ENCODE measurements at regions not wholly inside any gene's neighbourhood (a gene's known extent, or its start where the extent isn't known, plus 50 kb on each side); places are given as distances from the start of the nearest gene placed in this dataset.

GRCh38 chr18:41042866-41043265 is 912.2 kb upstream of the PIK3C3 start:
- no peak for DNase-seq (ENCODE audit: low spot score)
- Histone ChIP-seq H3K27ac (ENCODE audit: low read depth in 1 of 2, low read length in 2 of 2) (no peak overlapping the region), H3K36me3 (ENCODE audit: control insufficient read depth in 4 of 4, insufficient read depth in 3 of 4, low read depth in 1 of 4, low read length in 3 of 4) (no peaks in the 10 kb centered on the region), H3K4me3 (ENCODE audit: low read depth in 1 of 3, low read length in 3 of 3) (no peak overlapping the region), H3K9me3 (ENCODE audit: control insufficient read depth in 4 of 4, low read length in 3 of 4) (no peaks in the 10 kb centered on the region), H3K4me1 (ENCODE audit: control insufficient read depth in 4 of 4, insufficient read depth in 4 of 4, low read length in 3 of 4) (no peaks in the 10 kb centered on the region), H3K9ac (ENCODE audit: low read depth in 1 of 2, low read length in 2 of 2) (no peak overlapping the region), H3K27me3 (ENCODE audit: control insufficient read depth in 4 of 4, insufficient read depth in 4 of 4, low read length in 3 of 4) (no peaks in the 10 kb centered on the region)
- TF ChIP-seq SP1 (IDR thresholded peaks at IDR 0.05), result no peak
- TF ChIP-seq JUND (IDR thresholded peaks at IDR 0.05), result no peak

- DNase-seq (ENCODE audit: low spot score), result no peak
- Histone ChIP-seq H3K9ac (ENCODE audit: low read depth in 1 of 2, low read length in 2 of 2) (no peak overlapping the region), H3K9me3 (ENCODE audit: control insufficient read depth in 4 of 4, low read length in 3 of 4) (no peaks in the 10 kb centered on the region), H3K4me1 (ENCODE audit: control insufficient read depth in 4 of 4, insufficient read depth in 4 of 4, low read length in 3 of 4) (no peaks in the 10 kb centered on the region), H3K4me3 (ENCODE audit: low read depth in 1 of 3, low read length in 3 of 3) (no peak overlapping the region), H3K36me3 (ENCODE audit: control insufficient read depth in 4 of 4, insufficient read depth in 3 of 4, low read depth in 1 of 4, low read length in 3 of 4) (no peaks in the 10 kb centered on the region), H3K27me3 (ENCODE audit: control insufficient read depth in 4 of 4, insufficient read depth in 4 of 4, low read length in 3 of 4) (no peaks in the 10 kb centered on the region), H3K27ac (ENCODE audit: low read depth in 1 of 2, low read length in 2 of 2) (no peak overlapping the region)
- TF ChIP-seq FOXA1 (IDR thresholded peaks at IDR 0.05) (no peak), NR2F2 (IDR thresholded peaks at IDR 0.05) (no peak), RXRA (IDR thresholded peaks at IDR 0.05) (no peak), GABPA (IDR thresholded peaks at IDR 0.05 in 1 of 2, conservative IDR thresholded peaks at IDR 0.05 in 1 of 2) (no peak), JUND (IDR thresholded peaks at IDR 0.05) (no peak), TAF1 (conservative IDR thresholded peaks at IDR 0.05) (no peak), EGR1 (IDR thresholded peaks at IDR 0.05; ENCODE audit: low read depth in 2 of 2) (no peak), CTCF (IDR thresholded peaks at IDR 0.05; ENCODE audit: low read depth, low read length, missing input control) (no peak), ZBTB33 (IDR thresholded peaks at IDR 0.05) (no peak), HNF4A (conservative IDR thresholded peaks at IDR 0.05) (no peak), YY1 (IDR thresholded peaks at IDR 0.05) (no peak), HNF4G (IDR thresholded peaks at IDR 0.05) (no peak), SP1 (IDR thresholded peaks at IDR 0.05) (no peak), FOXA2 (IDR thresholded peaks at IDR 0.05) (no peak)
- TF ChIP-seq, protein P1, sequence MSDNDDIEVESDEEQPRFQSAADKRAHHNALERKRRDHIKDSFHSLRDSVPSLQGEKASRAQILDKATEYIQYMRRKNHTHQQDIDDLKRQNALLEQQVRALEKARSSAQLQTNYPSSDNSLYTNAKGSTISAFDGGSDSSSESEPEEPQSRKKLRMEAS (IDR thresholded peaks at IDR 0.05), result no peak
- WGBS, result 86% methylated on average over 1 of the region's 1 CpG
Observed at GRCh38 chr18:41038071-41038470, 917.0 kb upstream of the PIK3C3 start.

DNA sequence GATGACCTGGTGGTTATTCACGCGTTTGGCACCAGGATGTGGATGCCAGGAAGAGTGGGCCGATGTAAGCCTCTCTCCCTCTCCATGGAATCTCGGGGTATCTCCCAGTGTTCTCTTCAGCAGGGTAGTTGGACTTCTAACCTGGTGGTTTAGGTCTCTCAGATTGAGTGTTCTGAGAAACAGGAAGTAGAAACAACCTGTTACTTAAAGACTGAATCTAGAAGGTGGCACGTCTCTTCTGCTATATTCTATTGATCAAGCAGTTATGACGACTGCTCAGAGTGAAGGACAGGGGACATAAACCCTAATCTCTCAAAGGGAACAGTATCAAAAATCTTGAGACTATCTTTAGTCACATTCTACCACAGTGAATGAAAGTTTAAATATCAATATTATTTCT is 918.7 kb upstream of the PIK3C3 start:
- H3K27me3 ChIP-seq (ENCODE audit: control insufficient read depth in 4 of 4, insufficient read depth in 4 of 4, low read length in 3 of 4), result no peaks in the 10 kb centered on the region
- TF ChIP-seq RXRA (IDR thresholded peaks at IDR 0.05) (no peak), FOXA2 (IDR thresholded peaks at IDR 0.05) (no peak)
- no peaks in the 10 kb centered on the region for H3K4me1 ChIP-seq (ENCODE audit: control insufficient read depth in 4 of 4, insufficient read depth in 4 of 4, low read length in 3 of 4)
- no peak overlapping the region for H3K9ac ChIP-seq (ENCODE audit: low read depth in 1 of 2, low read length in 2 of 2)
- H3K4me3 ChIP-seq (ENCODE audit: low read depth in 1 of 3, low read length in 3 of 3), result no peak overlapping the region
- 89% methylated on average over 6 of the region's 6 CpGs for WGBS
- H3K9me3 ChIP-seq (ENCODE audit: control insufficient read depth in 4 of 4, low read length in 3 of 4), result no peaks in the 10 kb centered on the region
- H3K36me3 ChIP-seq (ENCODE audit: control insufficient read depth in 4 of 4, insufficient read depth in 3 of 4, low read depth in 1 of 4, low read length in 3 of 4), result no peaks in the 10 kb centered on the region
- no peak for DNase-seq (ENCODE audit: low spot score)
- H3K27ac ChIP-seq (ENCODE audit: low read depth in 1 of 2, low read length in 2 of 2), result no peak overlapping the region

Measured in liver (tissue), 8 donors.